GM12892 (cell line): ENCODE measurements at regions not wholly inside any gene's neighbourhood (a gene's known extent, or its start where the extent isn't known, plus 50 kb on each side); places are given as distances from the start of the nearest gene placed in this dataset.

Experiments
- POLR2A ChIP-seq: IDR thresholded peaks from 2 replicates; pipeline ENCODE4 v1.6.1; 2011; ENCODE audit warnings: low read depth, low read length, control low read depth
- POLR2AphosphoS5 ChIP-seq: IDR thresholded peaks from 2 replicates; pipeline ENCODE4 v1.6.1; 2011; ENCODE audit warnings: low read depth, low read length, control low read depth

DNA sequence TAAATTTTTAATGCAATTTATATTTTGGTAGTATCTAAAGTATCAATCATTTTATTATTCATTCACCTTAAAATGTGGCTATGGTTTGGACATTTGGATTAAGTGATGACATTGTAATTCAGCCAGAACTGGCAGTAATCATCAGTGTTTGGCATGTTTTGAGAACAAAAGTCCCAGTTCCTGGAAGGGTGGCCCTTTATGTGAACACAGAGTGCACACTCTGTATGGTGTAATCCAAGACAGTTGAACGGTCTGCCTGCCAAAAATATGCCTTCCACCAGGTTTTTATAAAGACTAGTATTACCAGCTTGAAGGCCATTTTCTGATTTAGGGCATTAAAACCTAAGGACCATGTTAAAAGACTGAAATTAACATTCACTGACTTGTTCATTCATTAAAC, 448.7 kb downstream of the LTN1 start:
- no peak for TF ChIP-seq POLR2A
- no peak for TF ChIP-seq POLR2AphosphoS5
